Right renal pelvis (tissue), 4 donors: ENCODE measurements at regions not wholly inside any gene's neighbourhood (a gene's known extent, or its start where the extent isn't known, plus 50 kb on each side); places are given as distances from the start of the nearest gene placed in this dataset.

Experiments used
- DNase-seq, 4 donors: peaks; one replicate each; pipeline ENCODE4 v3.0.0-alpha.2; 2013; ENCODE audit warnings: low read depth in 4 of 4, low spot score in 3 of 4, missing footprints in 1 of 4

DNA sequence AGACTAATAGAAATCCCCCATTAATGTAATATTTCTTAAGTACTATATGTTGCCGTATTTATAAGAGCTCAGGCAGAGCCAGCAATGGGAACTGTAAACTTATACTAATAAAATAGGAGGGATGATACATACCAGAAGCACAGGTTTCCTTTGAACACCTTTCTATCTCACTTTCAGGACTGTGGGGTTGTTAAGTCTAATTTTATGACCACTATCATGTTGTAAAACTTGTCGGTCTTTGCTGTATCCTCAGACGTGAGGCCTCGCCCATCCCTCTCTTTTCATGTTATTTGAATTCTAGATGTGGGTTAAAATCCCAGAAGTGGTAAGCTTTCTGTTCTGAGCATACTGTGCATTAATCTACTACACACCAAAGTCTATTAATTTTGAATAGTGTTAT lies 1083.5 kb upstream of the TENM4 start:
- DNase-seq, result no peak

DNA sequence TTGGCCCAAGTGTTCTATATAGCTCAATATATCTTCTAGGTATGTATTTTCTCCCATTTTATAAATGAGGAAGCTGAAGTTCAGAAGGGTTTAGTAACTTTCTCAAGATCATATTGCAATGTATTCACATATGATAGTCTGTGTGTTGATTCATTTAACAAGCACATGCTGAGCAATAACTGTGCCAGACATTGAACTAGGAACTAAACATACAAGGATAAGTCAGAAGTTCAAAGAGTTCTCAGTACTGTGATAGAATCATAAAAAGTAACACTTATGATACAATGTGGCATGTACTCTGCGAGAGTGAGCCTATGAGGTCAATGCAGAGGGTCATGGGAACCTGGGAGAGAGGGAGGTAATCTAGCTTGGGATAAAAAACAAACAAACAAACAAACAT lies 1082.2 kb upstream of the TENM4 start:
- DNase-seq, result no peak

DNA sequence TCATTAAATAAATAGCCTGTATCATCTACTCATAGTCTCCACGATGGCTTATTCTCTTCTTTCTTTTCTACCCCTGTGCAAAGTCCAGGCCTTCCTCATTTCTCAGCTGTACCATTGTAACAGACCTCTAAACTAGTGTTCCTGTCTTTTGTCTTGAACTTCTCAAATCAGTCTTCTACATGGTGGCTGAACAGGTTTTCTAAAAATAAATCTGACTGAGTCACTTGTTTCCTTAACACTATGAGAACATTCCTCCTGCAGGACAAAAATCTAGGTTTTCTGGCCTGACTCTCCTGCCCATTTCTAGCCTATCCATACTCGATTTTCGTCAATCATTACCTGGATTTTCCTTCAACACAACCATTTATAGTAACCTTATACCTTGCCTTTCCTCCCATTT lies 1080.8 kb upstream of the TENM4 start:
- no peak for DNase-seq

DNA sequence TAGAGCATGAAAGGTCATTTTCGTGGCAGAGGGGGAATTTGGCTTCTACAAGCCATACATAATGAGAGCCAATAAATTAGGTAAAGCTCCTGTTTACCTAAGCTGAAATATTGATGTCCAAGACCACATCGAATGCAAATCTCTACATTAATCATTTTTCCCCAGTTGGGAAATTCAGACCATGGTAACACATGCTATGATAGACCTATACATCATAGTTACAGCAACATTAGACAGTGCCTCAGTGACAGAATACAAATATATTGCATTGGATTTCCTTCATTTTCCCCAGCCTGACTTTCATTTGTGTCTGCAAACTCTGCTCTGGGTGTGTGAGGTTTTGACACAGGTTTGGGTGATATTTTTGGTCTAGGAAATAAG lies 1079.7 kb upstream of the TENM4 start:
- DNase-seq, result peak in 1 of 4 donors; percentile 30

- DNase-seq, result peak in 2 of 4 donors; percentile 10 to 19
These were observed 1079.0 kb upstream of the TENM4 start for GRCh38 chr11:80519596-80520506.

DNA sequence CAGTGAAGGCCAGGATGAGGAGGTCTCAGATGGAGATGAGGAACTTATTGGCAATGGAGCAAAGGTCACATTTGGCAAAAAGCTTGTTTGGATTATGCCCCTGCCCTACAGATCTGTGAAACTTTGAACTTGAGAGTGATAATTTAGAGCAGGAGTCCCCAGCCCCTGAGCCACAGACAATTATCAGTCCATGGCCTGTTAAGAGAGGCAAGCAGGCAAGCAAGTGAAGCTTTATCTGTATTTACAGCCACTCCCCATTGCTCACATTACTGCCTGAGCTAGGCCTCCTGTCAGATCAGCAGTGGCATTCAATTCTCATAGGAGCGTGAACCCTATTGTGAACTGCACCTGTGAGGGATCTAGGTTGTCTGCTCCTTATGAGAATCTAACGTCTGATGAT lies 1076.9 kb upstream of the TENM4 start:
- no peak for DNase-seq

GRCh38 chr11:80515097-80515496 lies 1074.3 kb upstream of the TENM4 start:
- DNase-seq, result no peak

DNA sequence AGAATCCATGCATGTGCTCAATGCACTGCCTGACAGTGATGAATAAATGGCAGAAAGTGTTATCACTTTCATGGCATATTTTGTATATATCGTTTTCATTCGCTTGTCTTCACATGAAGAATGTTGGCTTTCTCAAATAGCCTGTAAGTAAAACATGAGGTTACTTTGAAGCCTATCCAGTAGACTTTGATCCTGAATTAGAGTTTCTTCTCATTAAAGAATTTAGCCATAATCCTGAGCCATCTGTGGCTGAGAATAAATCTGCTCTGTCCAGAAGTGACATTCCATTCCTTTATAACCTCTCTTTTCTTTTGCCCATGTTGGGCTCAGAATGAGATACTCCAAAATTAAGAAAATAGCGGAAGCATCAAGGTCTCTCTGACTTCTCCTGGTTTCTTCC lies 1071.7 kb upstream of the TENM4 start:
- no peak for DNase-seq

DNA sequence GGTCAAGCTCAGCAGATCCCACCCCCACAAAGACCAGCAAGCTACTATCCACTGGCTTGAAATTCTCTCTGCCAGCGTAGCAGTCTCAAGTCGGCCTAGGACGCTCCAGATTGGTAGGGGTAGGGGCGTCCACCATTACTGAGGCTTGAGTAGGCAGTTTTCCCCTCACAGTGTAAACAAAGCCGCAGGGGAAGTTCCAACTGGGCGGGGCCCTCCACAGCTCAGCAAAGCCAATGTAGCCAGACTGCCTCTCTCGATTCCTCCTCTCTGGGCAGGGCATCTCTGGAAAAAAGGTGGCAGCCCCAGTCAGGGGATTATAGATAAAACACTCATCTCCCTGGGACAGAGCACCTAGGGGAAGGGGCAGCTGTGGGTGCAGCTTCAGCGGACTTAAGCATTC lies 1064.9 kb upstream of the TENM4 start:
- no peak for DNase-seq

DNA sequence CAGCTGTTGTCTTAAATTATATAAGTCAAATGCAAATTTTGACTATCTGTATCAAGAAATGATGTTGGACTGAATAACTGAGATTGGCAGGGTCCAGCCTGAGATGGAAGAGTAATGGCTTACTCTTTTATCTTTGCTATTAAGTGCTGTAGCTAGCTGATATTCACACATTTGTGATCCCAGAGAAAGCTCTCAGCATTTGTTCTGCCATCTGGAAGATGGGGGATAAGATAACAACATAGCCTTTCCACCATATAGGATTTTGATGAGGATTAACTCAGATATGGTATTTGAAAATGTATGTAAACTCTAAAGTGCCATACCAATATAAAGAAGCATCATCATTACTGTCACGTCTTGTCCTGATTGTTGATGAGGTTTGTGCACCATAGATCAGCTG lies 1063.2 kb upstream of the TENM4 start:
- DNase-seq, result no peak

GRCh38 chr11:80502511-80502910 lies 1061.7 kb upstream of the TENM4 start:
- DNase-seq, result no peak

GRCh38 chr11:80495116-80495515 lies 1054.3 kb upstream of the TENM4 start:
- no peak for DNase-seq

DNA sequence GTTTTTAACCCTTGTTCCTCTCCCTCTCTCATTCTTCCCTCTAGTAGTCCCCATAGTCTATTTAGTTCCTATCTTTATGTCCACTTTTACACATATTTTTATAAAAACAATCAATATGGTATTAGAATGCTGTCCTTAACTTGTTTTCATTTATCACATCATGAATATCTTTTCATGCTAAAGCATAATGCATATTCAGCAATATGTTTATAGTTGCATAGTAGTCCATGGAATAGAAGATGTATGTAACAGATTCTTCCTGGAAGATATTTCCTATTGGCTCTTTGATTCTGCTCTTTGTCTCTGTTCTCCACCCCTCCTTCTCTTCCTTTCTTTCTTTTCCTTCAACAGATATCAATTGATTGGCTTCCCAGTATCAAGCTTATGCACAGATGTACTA lies 1047.1 kb upstream of the TENM4 start:
- no peak for DNase-seq

DNA sequence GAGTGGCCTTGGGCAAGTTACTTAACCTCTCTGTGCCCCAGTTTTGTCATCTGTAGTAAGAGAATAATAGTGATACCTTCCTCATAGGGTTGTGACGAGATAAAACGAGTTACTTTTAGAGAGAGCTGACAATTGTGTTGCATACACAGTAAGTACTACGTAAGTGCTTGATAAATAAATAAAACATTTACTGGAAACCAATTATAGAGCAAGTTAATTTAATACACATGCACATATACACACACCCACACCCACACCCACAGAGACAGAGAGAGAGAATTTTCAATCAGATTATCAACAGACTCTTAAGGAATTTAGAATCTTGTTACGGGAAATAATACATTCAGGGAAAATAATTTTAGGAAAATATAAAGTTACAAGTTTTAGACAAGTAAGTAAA lies 1045.8 kb upstream of the TENM4 start:
- DNase-seq, result no peak

- DNase-seq, result no peak
These were observed 1036.3 kb upstream of the TENM4 start for GRCh38 chr11:80477178-80477577.

DNA sequence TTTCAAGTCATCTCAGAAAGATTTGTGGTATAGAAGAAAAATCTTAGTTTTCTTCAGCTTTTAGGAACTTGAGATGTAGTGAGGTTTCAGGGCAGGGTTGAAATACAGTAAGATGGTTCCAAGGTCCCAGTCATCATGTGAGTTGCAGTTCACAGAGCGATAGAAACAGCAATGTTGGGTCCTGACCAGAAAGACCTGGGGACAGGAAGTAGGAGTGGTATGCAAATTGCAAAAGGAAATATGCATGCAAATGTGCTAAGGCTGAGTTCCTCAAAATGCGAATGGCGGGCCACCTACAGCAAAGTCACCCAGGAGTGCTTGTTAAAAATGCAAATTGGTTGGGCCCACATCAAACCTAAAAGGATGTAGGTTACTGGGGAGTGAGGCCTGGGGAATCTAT lies 1032.7 kb upstream of the TENM4 start:
- DNase-seq, result no peak

GRCh38 chr11:80469871-80470270 lies 1029.0 kb upstream of the TENM4 start:
- DNase-seq, result no peak

- DNase-seq, result no peak
These were observed 1025.7 kb upstream of the TENM4 start for GRCh38 chr11:80466570-80466969.

- no peak for DNase-seq
These were observed 1021.4 kb upstream of the TENM4 start for GRCh38 chr11:80462211-80462610.

DNA sequence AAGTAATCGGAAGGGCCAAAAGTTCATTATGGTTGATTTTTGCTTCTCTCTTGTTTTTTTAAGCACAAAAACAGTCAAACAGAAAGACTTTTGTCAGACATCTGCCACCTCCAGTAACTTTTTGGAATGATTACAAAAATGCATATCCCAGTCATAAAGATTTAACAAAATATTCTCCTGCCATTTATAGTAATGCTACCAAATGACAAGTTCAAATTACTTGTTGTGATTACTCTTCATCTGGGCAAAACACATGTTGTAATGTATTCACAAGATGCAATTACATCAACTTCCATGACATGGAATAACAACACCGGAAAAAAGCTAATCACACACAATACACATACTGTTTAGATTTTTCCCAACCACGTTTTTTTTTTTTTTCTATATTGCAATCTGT lies 1017.5 kb upstream of the TENM4 start:
- no peak for DNase-seq

- DNase-seq, result no peak
These were observed 1017.0 kb upstream of the TENM4 start for GRCh38 chr11:80457823-80458222.

DNA sequence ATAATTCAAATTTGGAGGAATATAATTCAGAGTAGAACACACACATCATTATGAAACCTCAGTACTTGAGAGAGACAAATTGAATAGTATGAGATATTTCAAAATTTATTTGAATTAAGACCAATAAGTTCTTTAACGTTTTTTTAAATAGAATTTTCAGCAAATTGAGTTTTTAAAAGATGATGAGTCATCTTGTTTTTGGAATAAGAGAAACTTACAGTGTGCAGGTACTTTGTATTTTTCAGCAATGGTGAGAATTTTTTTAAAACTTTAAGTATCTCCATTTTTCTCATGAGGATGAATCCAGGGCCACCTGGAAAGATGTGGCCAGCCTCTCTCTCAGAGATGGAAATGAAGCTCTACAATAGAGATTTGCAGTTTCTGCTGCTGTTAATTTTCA lies 1015.0 kb upstream of the TENM4 start:
- DNase-seq, result no peak

DNA sequence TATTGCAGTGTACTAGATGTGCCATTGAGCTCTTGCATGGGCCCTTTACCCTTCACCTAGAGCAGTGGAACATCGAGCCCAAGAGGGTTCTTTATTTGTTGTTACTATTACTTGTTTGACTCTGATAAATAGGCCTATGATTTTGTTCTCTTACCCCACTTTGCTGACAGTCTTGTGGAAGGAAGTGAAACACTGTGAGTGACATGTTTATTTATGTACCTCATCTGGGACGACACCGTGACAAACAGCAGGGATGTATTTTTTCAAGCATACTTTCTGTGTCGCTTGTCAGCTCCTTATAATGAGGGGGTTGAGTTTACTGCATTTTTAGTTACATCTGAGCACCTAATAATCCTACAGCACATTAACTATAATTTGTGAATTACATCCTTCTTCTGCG lies 1010.3 kb upstream of the TENM4 start:
- DNase-seq, result no peak
